HG02610 (cell line): ENCODE measurements at regions not wholly inside any gene's neighbourhood (a gene's known extent, or its start where the extent isn't known, plus 50 kb on each side); places are given as distances from the start of the nearest gene placed in this dataset.

Experiments
- ATAC-seq: cut with Tn5 transposase; IDR thresholded peaks from one replicate; pipeline ENCODE4 v1.9.1; 2021; ENCODE audit warnings: mild to moderate bottlenecking, moderate library complexity; ENCODE audit not compliant: unreplicated experiment

DNA sequence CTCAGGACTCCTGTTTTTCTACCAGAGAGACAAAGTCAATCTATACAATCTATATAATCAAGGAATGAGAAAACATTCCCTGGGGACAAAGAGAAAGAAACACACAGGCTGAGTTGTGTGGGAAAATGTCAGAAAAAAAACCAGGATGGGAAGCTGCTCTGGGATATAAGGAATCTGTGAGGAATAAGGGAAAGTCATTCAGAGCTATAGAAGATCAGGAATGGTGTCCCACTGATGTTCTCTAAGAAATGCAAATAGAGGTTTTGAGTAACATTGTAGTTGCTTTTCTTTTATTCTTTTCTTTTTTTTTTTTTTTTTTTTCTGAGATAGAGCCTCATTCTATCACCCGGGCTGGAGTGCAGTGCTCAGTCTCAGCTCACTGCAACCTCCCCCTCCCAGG, 605.9 kb upstream of the KLF4 start:
- no peak for ATAC-seq

DNA sequence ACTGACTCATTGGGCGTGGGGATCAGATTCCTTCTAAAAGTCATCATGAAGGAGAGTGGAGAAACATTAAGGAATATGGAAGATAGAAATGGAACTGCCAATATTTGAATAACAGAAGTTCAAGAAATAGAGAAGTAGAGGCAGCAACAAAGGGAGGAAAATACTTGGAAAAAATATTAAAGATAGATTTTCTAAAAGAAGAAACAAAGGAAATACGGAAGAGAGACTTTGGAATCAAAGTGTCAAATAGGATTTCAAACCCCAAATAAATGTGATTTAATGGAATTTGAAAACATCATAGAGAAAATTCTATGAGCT, 605.1 kb upstream of the KLF4 start:
- no peak for ATAC-seq

DNA sequence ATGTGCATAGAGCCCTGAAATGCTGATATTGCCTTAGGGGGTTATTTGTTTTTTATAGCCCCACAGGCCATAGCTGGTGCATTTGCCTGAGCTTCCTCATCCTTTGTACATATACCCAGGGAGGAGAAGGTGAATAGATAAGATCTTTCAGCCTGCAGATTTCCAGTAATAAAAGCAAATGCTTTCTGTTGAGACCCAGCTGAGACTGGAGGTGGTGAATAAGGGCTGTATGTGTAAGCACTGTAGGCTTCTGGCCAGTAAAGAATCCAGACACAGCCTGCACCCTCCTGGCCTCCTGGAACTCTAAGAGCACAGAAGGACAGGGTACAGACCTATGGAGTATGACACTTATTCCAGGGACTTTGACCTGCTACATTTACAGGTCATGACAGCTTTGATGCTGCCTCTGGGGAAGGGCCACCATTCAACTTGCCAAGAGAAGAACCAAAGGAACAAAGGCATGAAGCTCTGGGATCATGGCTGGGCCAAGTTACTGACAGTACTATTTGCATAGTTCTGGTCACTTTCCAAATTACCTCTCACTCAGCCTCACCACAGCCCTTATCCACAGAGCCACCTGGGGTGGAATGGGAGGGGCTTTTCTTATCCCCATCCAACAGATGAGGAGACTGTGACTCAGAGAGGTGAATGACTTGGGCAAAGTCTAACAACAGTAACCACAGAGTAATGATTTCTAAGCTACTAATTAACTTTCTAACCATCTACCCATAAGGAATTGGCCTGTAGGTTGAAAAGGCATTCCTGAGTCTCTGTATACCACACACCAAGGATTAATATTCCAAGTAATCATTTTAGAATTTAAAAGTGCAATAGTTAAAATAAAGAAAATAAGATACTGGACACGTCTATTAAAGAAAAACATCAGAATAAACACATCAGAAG, 604.5 kb upstream of the KLF4 start:
- ATAC-seq: no peak

DNA sequence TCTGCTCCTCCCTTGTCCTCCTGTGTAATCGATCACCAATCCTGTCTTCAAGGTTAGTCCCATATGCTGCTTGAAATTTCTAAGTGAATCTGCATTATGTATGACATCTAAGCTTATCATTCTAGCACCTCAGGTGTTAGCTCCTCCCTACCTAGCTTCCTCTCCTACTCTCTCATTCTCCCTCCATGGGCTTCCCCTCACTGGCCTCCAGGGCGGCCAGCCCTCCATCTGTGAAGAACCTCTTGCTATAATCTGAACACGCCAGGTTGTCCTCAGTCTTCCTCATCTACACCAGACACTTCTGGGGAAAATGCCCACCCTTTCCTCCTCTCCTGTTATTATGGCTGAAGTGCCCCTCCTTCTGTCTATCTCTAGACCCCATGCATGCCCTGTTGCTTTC, 599.3 kb upstream of the KLF4 start:
- no peak for ATAC-seq

DNA sequence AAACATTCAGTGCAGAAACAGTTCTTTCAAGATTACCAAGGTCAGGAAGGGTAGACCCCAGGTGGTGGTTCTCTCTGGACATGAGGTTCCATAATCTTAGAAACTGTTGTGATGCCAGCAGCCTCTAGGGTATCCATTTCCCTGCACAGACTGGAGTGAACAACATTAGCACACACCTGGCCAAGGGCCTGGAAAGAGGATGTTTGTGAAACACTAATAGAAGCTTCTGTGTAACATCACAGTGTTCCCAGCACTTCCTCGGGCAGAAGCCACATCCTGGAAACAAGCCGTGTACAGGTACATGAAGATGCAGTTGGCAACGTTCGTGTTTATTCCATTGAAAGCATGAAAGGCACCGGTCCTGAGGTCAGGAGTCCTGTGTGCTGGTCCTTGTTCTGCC, 598.2 kb upstream of the KLF4 start:
- no peak for ATAC-seq

DNA sequence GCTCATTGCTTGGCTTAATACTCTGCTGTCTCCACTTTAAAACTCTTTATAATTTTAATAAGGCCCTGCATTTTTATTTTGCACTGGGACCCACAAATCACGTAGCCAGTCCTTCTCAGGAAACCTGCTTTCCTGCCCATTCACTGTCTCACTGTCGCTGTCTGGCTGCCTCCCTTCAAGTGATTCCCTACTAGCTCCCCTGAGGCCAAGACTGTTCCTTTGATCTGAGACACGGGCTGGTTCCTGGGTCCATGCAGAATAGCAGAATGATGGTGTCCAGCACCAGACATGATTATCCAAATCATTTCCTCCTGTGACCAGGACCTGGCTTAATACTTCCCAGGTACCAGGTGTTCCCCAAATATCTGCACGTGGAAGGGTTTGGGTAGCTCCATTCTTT, 597.1 kb upstream of the KLF4 start:
- ATAC-seq: no peak

DNA sequence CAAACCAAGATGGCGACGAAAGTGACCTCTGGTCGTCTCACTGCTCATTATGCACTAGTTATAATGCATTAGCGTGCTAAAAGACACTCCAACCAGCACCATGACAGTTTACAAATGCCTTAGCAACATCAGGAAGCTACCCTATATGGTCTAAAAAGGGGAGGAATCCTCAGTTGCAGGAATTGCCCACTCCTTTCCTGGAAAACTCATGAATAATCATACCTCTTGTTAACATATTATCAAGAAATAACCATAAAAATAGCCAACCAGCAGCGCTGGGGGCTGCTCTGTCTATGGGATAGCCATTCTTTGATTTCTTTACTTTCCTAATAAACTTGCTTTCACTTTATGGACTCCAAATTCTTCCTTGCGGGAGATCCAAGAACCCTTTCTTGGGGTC, 595.7 kb upstream of the KLF4 start:
- ATAC-seq: no peak

DNA sequence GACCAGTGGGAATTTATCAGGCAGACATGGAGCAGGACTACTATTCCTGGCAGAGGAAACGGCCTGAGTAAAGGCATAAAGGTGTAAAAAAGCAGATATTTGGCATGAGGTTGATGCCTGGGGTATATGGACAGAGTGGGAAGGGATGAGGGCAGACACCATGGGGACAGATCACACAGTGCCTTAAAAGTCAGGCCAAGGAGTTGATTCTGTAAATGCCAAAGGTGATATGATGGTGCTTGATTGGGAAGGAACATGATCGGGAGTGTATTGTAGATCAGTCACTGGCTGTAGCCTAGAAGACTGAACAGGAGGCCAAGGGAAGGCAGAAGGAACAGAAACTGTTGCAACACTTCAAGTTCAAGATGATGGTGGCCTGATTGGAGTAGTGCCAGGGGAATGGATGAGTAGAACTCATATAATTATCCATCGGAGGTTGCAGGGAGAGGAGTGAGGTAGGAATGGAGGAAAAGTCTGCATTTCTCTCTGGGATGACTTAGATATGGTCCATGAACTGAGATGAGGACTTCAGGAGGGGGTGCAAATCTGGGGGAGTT, 594.3 kb upstream of the KLF4 start:
- no peak for ATAC-seq

DNA sequence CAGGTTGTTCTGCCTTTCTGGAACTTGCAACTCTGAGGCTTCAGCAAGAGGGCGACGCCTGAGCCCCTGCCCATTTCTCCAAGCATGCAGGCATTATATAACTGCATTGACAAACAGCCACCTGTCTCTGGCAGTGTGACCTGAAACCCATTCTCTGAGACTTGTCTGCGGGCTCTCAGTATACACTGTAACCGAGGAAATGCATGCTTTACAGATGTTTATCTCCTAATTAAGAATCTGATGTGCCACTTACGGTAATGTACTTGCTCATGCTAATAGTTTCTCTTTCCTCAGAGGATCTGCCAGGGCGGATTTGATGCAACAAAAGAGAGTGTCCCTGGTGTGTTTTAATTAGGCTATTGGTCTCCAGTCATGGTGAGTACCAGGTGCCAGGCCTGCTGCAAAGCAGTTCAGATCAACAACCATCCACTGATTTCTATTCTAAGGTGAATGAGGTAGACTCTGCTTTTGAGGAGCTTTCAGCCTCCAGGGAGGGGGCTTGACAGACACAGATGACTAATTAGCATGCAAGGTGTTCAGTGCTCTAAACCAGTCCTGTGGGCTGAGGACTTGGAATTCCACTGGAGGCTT, 593.7 kb upstream of the KLF4 start:
- ATAC-seq: no peak

DNA sequence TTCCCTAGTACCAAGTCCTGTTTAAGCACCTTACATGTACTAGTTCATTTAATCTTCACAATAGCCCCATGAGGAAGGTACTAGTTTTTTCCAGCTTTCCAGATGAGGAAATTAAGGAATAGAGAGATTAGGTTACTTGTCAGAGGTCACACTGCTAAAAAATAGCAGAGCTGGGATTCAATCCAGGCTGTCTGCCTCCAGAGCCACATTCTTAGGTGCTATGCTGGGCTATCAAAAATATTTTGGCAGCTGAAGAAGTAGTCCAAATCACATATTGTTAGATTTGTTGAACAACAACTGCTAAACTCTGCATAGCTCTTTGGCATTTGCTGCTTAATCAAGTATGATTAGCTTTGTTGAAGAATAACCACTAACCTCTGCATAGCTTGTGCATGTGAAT, 591.5 kb upstream of the KLF4 start:
- no peak for ATAC-seq

DNA sequence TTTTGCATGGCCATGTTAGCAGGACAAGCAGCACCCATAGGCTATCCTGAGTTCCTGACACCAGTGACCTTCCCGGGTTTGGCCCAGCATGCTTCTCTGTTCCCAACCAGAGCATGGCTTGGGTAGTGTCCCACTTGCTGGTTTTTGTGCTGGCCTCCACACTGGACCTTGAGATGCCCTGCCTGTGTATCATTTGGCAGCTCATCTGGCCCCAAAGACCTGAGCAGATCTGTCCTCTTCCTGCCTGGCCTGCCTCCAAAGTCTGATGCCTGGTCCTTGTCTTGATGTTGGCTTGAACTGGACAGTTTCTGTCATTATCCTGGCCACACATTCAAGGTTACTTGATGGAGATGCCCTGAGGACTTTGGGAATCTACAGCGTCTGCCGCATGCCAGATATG, 590.7 kb upstream of the KLF4 start:
- ATAC-seq: no peak

DNA sequence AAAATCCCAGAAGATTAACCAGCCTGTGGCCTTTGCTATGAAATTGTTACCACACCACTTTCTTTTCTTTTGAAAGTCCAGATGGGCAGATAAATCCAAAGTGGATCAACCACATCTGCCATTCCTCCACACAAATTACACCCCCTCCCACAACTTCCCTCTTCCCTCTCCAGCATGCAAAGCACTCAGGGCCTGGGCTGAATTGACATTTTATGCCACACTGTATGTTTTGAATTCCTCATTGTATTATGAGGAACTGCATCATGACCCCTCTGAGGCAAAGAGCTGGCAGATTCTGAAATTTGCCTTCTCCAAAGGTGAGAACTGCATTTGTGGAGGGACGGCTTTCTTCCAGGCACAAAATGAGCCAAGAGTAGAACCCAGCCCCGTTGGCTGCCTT, 589.2 kb upstream of the KLF4 start:
- ATAC-seq: no peak

DNA sequence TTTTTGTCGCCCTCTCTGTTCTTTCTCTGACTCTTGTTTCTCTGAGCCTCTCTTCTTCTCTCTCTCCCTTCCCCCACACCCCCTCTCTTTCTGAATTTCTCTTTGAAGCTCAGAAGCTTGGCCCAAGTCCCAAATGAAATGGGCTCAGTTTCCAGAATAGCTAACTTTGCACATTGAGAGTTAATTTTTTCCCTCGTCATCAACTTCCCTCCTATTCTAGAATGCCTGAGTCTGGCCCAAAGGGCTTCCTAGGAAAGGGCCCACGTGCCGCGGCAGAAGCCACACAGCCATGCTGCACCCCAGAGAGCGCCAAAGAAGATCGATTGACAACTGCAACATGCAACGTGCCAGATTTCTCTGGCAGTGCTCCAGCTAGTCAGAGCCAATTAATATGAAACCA, 588.8 kb upstream of the KLF4 start:
- ATAC-seq: no peak

DNA sequence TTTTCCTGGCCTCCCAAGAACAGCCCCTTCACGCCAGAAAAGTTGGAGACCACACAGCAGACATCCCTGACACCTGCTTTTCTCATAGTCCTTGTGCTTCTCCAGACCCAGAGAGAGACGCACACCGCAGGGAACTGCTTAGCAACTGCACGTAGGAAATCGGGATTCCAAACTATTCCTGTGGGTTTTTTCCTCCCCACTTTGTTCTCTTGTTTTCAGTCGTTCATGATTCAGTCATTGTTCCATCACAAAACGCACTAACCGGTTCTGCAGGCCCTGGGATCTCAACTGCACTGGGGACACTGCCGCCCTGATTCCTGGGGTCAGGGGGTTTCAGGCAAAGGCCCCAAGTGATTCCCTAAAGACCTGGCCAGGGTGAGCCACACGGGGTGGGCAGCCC, 588.0 kb upstream of the KLF4 start:
- no peak for ATAC-seq

DNA sequence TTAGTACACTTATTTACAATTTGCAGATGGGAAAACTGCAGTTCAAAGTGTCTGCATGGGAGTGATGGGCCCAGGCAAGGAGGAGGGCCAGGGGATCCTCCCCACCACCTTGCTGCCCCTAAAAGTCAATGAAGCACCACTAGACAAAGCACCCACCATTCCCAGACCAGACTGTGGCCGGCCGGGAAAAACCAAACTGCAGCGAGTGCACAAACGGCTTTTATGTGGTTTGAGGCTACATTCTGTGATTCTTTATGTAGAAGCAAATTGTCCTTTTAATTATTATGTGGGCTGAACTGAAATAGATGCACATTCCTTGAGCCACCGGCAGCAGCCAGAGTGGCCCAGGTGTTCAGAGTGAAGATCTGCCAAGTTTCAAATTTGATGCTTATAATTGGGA, 585.3 kb upstream of the KLF4 start:
- no peak for ATAC-seq

DNA sequence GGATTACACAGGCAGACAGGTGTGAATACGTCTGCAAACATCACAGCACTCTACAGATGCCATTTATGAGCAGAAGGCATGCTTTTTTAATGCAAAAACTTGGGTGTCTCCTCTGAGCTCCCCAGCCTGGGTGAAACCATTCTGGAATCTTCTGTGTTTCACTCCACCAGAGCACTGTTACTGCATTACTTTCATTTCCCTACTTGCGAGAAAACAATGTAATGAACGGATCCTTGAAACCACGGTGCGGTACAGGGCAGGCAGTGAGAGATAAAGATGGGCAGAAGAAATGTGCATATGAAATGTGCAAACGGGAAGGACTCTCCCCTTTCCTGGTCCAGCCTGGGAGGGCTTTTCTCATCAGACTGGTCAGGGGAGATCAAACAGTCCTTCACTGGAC, 584.3 kb upstream of the KLF4 start:
- no peak for ATAC-seq

DNA sequence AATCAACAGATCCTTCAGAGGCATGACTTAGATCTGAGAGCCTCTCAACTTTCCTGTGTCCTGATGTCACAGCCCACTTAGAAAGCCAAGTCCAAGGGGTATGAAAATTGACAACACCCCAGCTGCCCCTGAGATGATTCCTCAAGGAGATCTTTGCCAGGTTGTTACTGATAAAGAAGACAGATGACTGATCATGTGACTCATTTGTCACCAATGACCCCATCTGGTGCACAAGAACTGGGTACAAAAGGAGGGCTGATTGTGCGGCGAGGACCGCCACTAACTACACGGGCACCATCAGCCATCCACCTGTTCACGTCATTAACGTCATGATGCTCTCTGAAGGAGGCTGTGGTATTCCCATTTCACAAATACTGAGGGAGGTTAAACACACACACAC, 583.2 kb upstream of the KLF4 start:
- no peak for ATAC-seq

DNA sequence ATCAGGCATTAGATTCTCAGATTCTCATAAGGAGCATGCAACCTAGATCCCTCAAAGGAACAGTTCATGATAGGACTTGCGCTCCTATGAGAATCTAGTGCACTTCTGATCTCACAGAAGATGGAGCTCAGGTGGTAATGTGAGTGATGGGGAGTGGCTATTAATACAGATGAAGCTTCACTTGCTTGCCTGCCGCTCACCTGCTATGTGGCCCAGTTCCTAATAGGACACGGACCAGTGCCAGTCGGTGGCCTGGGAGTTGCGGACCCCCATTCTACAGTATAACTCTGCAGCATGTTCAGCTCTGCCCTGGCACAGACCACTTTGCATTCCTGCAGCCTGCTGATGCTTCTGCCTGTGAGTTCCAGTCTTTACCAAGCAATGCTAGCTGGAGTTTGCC, 581.3 kb upstream of the KLF4 start:
- no peak for ATAC-seq

DNA sequence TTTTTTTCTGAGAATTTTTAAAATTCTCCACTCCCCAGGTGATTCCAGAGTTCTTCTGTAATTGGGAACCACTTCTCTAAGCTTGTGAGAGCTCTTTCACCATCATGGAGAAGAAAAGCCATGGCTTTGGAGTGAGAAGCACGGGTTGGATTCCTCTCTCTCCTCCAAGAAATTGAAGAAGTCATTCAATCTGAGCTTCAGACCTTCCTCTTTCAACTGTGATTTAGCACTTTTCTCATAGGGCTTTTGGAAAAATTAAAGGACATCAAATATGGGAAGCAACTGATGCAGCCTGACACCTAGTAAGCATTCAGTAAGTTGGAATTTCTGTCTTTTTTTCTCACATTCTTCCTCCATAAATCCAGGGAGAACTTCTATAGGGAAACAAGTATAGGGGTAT, 580.4 kb upstream of the KLF4 start:
- no peak for ATAC-seq

DNA sequence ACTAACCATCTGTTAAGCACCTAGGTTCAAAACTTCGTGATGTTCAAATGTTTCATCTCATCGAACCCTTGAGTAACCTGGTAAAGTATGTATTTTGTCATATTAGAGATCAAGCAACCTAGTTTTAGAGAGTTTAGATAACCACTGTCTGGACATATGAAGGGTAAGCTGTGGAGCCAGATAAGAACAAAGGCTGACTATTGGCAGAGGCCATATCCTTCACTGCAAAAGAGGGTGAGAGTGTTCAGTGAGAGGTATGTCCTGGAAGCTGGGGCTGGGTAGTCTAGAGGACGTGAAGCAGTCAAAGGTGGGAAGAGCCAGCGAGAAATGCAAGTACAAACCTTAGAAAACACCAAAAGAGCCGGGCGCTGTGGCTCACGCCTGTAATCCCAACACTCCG, 573.1 kb upstream of the KLF4 start:
- ATAC-seq: no peak

DNA sequence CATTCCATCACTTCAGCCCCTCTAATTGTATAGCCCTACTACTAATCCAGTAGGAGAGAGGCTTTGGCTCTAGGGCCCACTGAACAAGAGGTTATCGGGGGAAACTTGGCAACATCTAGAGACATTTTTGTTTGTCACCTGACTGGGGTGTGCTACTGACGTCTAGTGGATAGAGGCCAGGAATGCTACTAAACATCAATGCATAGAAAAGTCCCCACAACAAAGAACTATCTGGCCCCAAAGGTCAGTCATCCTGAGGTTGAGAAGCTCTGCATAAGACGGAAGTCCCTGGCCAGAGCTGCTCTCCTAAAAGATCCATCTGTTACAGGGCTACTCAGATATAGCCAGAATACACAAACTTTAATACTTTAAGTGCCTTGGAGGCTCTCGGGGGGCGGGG, 570.6 kb upstream of the KLF4 start:
- no peak for ATAC-seq

DNA sequence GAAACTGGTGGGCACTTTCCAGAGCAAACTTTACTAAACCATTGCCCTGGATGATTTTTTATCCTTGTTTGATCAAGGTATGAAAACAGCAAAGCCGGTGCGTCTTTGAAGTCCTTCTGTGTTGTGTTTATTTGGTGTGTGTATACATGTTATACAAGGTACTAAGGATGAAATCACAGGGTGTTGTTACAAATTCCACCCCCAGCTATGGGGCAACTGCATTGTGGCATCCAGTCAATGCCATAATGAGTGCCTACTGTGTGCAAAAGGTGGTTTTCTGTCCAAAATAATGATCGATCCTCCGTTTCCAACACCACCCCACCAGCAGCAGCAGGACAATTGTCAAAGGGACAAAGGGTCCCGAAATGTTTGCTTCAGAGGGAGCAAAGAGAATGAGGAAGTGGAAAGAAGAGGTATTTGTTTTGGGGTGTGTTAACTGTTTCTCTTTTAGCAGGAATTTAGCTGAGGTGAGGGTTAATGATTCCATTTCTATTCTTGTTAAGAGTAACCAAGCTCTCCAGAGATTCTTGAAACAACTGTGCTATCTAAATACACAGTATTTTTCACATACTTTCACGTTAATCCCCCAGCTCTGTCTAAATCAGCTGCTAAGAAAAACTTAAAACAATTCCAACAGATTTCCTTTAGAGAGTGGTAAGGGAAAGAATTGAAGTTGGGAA, 568.7 kb upstream of the KLF4 start:
- no peak for ATAC-seq
